GM21737 (cell line): ENCODE measurements at regions not wholly inside any gene's neighbourhood (a gene's known extent, or its start where the extent isn't known, plus 50 kb on each side); places are given as distances from the start of the nearest gene placed in this dataset.

Experiments used
- ATAC-seq: cut with Tn5 transposase; IDR thresholded peaks from one replicate; pipeline ENCODE4 v1.9.1; 2021; ENCODE audit warnings: mild to moderate bottlenecking, moderate library complexity; ENCODE audit not compliant: unreplicated experiment

- no peak for ATAC-seq
Observed at GRCh38 chr12:60834806-60835205, 1239.0 kb downstream of the SLC16A7 start.

GRCh38 chr12:60836651-60837050, 1240.8 kb downstream of the SLC16A7 start:
- ATAC-seq: no peak

GRCh38 chr12:60842181-60842580, 1246.4 kb downstream of the SLC16A7 start:
- ATAC-seq: no peak

GRCh38 chr12:60844101-60844500, 1248.3 kb downstream of the SLC16A7 start:
- no peak for ATAC-seq

GRCh38 chr12:60844875-60845274, 1249.0 kb downstream of the SLC16A7 start:
- no peak for ATAC-seq

GRCh38 chr12:60845696-60846095, 1249.9 kb downstream of the SLC16A7 start:
- ATAC-seq: no peak

GRCh38 chr12:60847281-60847680, 1251.5 kb downstream of the SLC16A7 start:
- ATAC-seq: no peak

GRCh38 chr12:60849723-60850122, 1253.9 kb downstream of the SLC16A7 start:
- ATAC-seq: no peak

- ATAC-seq: no peak
Observed at GRCh38 chr12:60853407-60853806, 1257.6 kb downstream of the SLC16A7 start.

GRCh38 chr12:60863421-60863820, 1267.6 kb downstream of the SLC16A7 start:
- no peak for ATAC-seq

GRCh38 chr12:60872219-60872618, 1276.4 kb downstream of the SLC16A7 start:
- ATAC-seq: no peak

- ATAC-seq: no peak
Observed at GRCh38 chr12:60872850-60873713, 1277.3 kb downstream of the SLC16A7 start.

GRCh38 chr12:60874091-60874490, 1278.3 kb downstream of the SLC16A7 start:
- no peak for ATAC-seq

- no peak for ATAC-seq
Observed at GRCh38 chr12:60920841-60921495, 1325.1 kb downstream of the SLC16A7 start.

- ATAC-seq: no peak
Observed at GRCh38 chr12:60921541-60921940, 1325.7 kb downstream of the SLC16A7 start.

- no peak for ATAC-seq
Observed at GRCh38 chr12:60926256-60926655, 1330.4 kb downstream of the SLC16A7 start.

GRCh38 chr12:60930151-60930550, 1330.1 kb upstream of the USP15 start:
- no peak for ATAC-seq

- ATAC-seq: no peak
Observed at GRCh38 chr12:60935981-60936761, 1324.0 kb upstream of the USP15 start.

GRCh38 chr12:60947533-60947932, 1312.7 kb upstream of the USP15 start:
- no peak for ATAC-seq

GRCh38 chr12:60967128-60967527, 1293.1 kb upstream of the USP15 start:
- no peak for ATAC-seq

GRCh38 chr12:60977966-60978365, 1282.2 kb upstream of the USP15 start:
- no peak for ATAC-seq
